Fibroblast of gingiva (primary cell): ENCODE measurements at regions not wholly inside any gene's neighbourhood (a gene's known extent, or its start where the extent isn't known, plus 50 kb on each side); places are given as distances from the start of the nearest gene placed in this dataset.
"Not testable (repeated sequence)": the region's sequence is repeated elsewhere in the genome, so short reads cannot be mapped to it uniquely, and the experiment has no call there.

Source experiments
- DNase-seq: peaks from one replicate; pipeline ENCODE4 v3.0.0-alpha.2; 2011; ENCODE audit warnings: low read depth

- peak; percentile 69 for DNase-seq
Measured at GRCh38 chr10:94125856-94126255, 132.1 kb downstream of the PLCE1 start.

GRCh38 chr10:94129393-94130130, 135.8 kb downstream of the PLCE1 start:
- DNase-seq = peak; percentile 61

- peak; percentile 62 for DNase-seq
Measured at GRCh38 chr10:94131885-94132284, 138.2 kb downstream of the PLCE1 start.

GRCh38 chr10:94133239-94133638, 139.5 kb downstream of the PLCE1 start:
- DNase-seq = peak; percentile 42

DNA sequence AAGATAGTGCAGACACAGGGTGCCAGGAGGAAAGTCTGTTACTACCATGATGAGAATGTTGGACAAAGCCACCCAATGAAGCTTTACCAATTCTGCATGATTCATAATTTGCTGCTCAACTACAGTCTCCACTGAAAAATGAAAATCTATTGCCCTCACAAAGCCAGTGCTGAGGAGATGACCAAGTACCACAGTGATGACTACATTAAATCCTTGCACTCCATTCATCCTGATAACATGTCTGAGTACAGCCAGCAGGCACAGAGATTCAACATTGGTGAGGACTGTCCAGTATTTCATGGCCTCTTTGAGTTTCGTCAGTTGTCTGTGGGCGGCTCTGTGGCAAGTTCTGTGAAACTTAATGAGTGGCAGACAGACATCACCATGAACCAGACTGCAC, 144.0 kb downstream of the PLCE1 start:
- no peak for DNase-seq

- DNase-seq = no peak
Measured at GRCh38 chr10:94138391-94138790, 144.7 kb downstream of the PLCE1 start.

- no peak for DNase-seq
Measured at GRCh38 chr10:94143261-94143660, 149.5 kb downstream of the PLCE1 start.

DNA sequence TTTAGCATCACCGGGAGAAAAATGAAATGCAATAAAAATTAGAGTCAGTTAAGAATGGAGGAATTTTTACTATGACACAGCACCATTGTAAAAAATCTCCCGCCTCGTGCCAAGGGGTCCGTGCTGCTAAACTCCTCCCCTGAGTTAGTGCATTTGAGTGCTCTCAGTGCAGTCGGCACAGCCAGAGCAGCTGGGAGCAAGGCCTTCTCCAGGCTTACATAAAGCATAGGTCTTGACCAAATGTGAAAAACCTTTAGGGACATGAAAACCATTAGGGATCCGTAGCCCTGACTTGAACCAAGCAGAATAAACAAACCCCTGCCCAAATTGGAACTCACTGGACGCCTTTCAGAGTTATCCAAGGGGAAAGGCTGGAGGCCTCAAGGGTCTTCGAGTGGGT, 152.6 kb downstream of the PLCE1 start:
- no peak for DNase-seq

DNA sequence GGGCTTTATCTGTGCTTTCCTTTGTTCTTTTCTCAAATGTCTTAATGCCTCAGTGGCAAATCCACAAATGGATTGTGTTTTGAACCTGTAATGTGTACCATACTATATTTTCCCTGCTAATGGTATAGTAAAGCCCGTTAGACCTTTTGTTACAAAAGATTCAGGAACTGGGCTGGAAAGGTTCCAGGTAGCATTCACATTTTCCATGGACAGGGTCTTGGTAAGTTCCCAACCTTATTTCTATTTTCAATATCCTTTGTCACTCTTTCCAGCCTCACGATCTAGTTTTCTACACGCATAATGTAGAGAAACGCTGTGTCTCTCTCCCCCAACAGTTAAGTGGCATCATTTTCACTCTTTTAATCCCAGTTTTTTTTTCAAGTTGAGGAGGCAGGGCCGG, 153.0 kb downstream of the PLCE1 start:
- DNase-seq = no peak

DNA sequence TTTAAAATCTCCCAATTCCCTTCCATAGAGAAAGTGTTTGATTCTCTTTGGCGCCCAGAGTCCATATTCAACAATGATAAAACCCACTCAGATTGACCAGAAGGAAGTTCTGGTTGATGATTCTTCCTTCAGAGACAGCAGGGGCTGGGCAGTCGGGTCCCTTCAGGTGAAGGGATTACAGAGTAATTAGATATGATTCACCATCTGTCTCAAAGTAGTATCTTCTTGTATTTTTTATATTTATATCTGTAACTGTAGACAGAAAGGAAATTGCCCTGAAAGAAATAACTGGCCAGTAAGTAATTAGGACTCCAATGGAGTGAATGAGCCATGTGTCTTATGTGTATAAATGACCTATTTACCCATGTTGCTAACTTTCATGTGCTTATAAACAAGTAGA, 156.0 kb downstream of the PLCE1 start:
- DNase-seq = no peak

- DNase-seq = no peak
Measured at GRCh38 chr10:94150541-94151184, 156.9 kb downstream of the PLCE1 start.

- no peak for DNase-seq
Measured at GRCh38 chr10:94155722-94156271, 162.1 kb downstream of the PLCE1 start.

GRCh38 chr10:94156453-94156852, 162.7 kb downstream of the PLCE1 start:
- no peak for DNase-seq

GRCh38 chr10:94165158-94165611, 171.5 kb downstream of the PLCE1 start:
- DNase-seq = not testable (repeated sequence)

DNA sequence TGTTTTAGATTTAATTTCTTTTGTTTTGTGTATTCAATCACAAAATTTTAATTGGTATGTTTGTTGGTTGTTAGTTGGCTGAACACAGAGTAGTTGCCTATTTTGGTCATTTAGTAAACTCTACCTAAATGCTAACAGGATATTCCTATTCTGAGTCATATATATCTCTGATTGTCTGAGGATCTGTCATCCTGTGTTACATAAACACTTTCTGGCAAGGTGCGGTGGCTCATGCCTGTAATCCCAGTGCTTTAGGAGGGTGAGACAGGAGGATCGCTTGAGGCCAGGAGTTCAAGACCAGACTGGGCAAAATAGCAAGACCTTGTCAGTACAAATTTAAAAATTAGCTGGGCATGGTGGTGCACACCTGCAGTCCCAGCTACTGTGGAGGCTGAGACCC, 178.6 kb downstream of the PLCE1 start:
- no peak for DNase-seq

- no peak for DNase-seq
Measured at GRCh38 chr10:94173594-94173993, 179.9 kb downstream of the PLCE1 start.

DNA sequence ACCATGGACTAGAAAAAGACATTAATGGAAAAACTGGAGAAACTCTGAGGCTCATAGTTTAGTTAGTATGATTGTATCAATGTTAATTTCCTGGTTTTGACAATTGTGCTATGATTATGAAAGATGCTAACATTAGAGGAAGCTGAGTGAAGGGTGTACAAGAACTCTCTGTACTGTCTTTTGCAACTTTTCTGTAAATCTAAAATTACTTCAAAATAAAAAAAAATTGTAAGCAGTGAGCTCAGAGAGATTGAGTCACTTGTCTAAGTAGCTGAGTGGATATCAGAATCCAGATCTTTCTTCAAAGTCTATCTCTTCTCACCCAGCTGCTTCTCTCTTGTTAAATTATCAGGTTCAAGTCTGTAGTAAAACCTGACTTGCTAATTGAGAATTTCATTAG, 181.1 kb downstream of the PLCE1 start:
- DNase-seq = peak; percentile 58

GRCh38 chr10:94178475-94179253, 184.1 kb downstream of the NOC3L start:
- peak; percentile 50 for DNase-seq

- DNase-seq = no peak
Measured at GRCh38 chr10:94180576-94180975, 182.2 kb downstream of the NOC3L start.

DNA sequence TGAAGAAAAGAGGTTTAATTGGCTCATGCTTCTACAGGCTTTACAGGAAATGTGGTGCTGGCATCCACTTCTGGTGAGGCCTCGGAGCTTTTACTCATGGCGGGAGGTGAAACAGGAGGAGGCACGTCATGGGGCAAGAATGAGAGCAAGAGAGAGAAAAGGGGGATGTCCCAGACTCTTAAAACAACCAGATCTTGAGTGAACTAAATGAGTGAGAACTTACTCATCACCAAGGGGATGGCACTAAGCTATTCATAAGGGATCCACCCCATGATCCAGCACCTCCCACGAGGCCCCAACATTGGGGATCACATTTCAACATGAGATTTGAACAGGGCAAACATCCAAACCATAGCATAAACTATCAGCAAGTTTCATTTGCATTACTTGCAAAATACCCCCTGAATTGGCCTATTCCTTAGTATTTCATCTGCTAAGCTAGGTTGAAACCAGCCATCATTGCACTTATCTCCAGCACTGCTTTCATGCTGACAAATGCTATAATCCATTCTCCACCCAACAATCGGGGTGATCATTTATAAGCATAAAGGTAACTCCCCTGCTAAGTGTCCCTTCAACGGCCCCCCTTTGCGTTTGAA, 179.0 kb downstream of the NOC3L start:
- DNase-seq = peak; percentile 98

DNA sequence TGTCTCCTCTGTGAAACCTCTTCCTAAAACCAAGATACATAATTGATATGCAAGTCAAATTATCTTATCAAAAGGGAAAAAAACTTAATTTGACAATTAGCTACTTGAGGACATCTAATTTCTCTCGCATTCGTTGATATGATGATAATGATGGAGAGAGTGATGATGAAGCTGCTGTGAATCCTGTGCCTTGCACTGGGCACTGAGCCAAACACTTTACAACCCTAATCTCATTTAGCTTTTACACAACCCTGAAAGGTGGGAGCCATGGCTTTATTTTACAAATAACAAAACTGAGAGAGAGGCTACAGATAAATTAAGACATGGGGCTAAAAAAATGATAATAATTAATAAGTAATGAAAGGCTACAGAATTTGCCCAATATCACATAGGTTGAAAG, 176.0 kb downstream of the NOC3L start:
- DNase-seq = no peak

DNA sequence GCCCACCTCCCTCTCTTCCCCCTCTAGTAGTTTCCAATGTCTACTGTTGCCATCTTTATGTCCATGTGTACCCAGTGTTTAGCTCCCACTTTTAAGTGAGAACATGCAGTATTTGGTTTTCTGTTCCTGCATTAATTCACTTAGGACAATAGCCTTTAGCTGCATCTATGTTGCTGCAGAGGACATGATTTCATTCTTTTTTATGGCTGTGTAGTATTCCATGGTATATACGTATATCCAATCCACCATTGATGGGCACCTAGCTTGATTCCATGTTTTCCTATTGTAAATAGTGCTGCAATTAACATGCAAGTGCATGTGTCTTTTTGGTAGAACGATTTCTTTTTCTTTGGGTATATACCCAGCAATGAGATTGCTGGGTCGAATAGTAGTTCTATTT, 170.4 kb downstream of the NOC3L start:
- no peak for DNase-seq
